SK-N-MC (cell line): ENCODE measurements at regions not wholly inside any gene's neighbourhood (a gene's known extent, or its start where the extent isn't known, plus 50 kb on each side); places are given as distances from the start of the nearest gene placed in this dataset.

Experiments used
- EZH2 ChIP-seq: fragments of 200-600 bp; sonication (generic); IDR thresholded peaks from one replicate; pipeline ENCODE4 v1.6.1; 2017; ENCODE audit warnings: antibody characterized with exemption
- FOXP2 ChIP-seq: optimal IDR thresholded peaks from 2 replicates; pipeline ENCODE3; 2011; ENCODE audit warnings: mild to moderate bottlenecking, moderate library complexity; ENCODE audit not compliant: insufficient read depth; ENCODE audit errors: extremely low read length, control extremely low read depth
- POLR2AphosphoS5 ChIP-seq: IDR thresholded peaks from 2 replicates; pipeline ENCODE4 v1.6.1; 2012; ENCODE audit warnings: mild to moderate bottlenecking, low read depth, low read length, borderline replicate concordance

- TF ChIP-seq EZH2 = no peak
- no peak for TF ChIP-seq POLR2AphosphoS5
- no peak for TF ChIP-seq FOXP2
Measured at GRCh38 chr13:40317980-40318327, 348.5 kb downstream of the FOXO1 start.
